ENCODE measurements at regions not wholly inside any gene's neighbourhood (a gene's known extent, or its start where the extent isn't known, plus 50 kb on each side); places are given as distances from the start of the nearest gene placed in this dataset.

- TF ChIP-seq CTCF (IDR thresholded peaks at IDR 0.05) (no peak), EZH2 (IDR thresholded peaks at IDR 0.05) (no peak)
Measured at GRCh38 chr6:114810468-114810867, 467.6 kb upstream of the HS3ST5 start.

Measured in neural progenitor cell (in vitro differentiated cells).